SH-SY5Y (cell line): ENCODE measurements at regions not wholly inside any gene's neighbourhood (a gene's known extent, or its start where the extent isn't known, plus 50 kb on each side); places are given as distances from the start of the nearest gene placed in this dataset.

Experiments used
- GATA2 ChIP-seq: IDR thresholded peaks from 2 replicates; pipeline ENCODE4 v1.6.1; 2011; ENCODE audit warnings: mild to moderate bottlenecking, low read depth, low read length
- GATA3 ChIP-seq: IDR thresholded peaks from 2 replicates; pipeline ENCODE4 v1.6.1; 2011; ENCODE audit warnings: low read depth, mild to moderate bottlenecking, low read length, moderate library complexity

DNA sequence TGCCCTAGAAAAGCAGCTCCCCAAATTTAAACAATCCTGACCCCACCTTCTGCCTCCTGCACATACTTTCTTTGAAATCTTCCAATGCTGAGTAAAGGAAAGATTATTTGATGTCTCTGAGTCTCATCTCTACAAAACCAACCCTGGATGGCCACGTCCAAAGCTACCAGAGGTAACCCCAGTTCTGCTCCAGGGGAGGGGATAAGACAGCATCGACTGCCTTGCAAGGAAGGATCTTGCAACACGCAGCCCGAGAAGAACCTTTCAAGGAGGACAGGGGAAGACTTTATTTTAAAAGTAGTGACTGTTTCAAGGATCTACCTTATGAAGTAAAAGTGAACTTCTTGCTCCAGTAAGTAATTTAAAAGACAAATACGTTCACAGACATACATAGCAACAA lies 66.5 kb upstream of the TMEM45B start:
- no peak for TF ChIP-seq GATA3
- TF ChIP-seq GATA2 = no peak
